ENCODE measurements at regions not wholly inside any gene's neighbourhood (a gene's known extent, or its start where the extent isn't known, plus 50 kb on each side); places are given as distances from the start of the nearest gene placed in this dataset.

DNA sequence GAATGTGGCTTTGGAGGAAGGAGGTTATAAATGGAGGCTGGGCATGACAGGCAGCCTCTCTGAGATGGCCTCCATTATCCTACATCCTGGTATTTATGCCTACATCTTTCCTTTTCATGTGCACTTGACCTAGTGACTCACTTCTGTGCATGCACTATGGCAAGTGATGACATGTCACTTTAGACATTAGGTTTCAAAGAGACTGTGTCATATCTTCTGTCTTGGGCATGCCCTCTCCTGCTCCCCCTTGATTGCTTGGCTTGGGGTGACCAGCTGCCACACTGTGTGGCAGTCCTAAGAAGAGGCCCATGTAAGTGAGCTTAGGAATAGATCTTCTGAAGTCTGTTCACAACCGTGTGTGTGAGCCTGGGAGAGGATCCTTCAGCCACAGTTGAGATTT, 472.8 kb downstream of the FGF9 start:
- Histone ChIP-seq H3K9me3 (replicated peaks; ENCODE audit: control insufficient read depth, insufficient read depth, low read length) (peaks cover under 1% of the 10 kb centered on the region), H3K27ac (ENCODE audit: insufficient read depth, low read depth, low read length) (no peak overlapping the region), H4K20me1 (replicated peaks; ENCODE audit: control insufficient read depth, extremely low read depth, insufficient read depth, low read length) (no peaks in the 10 kb centered on the region), H3K4me3 (replicated peaks in 1 of 3; ENCODE audit: insufficient read depth in 1 of 3, low read depth in 1 of 3, low read length in 3 of 3) (no peak overlapping the region), H3K27me3 (ENCODE audit: control insufficient read depth in 2 of 2, insufficient read depth in 2 of 2, low read length in 2 of 2) (no peaks in the 10 kb centered on the region), H3K4me2 (ENCODE audit: insufficient read depth, low read length) (no peak overlapping the region), H3K9me1 (replicated peaks; ENCODE audit: control insufficient read depth, extremely low read depth, insufficient read depth, low read length) (no peaks in the 10 kb centered on the region), H3K36me3 (ENCODE audit: control insufficient read depth in 2 of 2, extremely low read depth in 1 of 2, insufficient read depth in 2 of 2, low read length in 2 of 2) (no peaks in the 10 kb centered on the region), H3K4me1 (ENCODE audit: control insufficient read depth, extremely low read depth, insufficient read depth, low read length) (no peaks in the 10 kb centered on the region), H2AFZ (ENCODE audit: low read depth, low read length) (no peak overlapping the region), H3K9ac (replicated peaks; ENCODE audit: extremely low read depth, insufficient read depth, low read length) (no peak overlapping the region), H3K79me2 (ENCODE audit: control insufficient read depth, insufficient read depth, low read length) (no peaks in the 10 kb centered on the region)
- CTCF ChIA-PET, result no interaction called here
- no TSS peak for BruUV-seq (replicated peaks)
- POLR2A ChIA-PET, result no interaction called here
- FAIRE-seq (no peak), DNase-seq (ENCODE audit: low read depth, low spot score) (no peak)
- intact Hi-C loops (cut with micrococcal nuclease), result no loop called here
- dilution Hi-C loops (cut with MboI; ENCODE audit: extremely low pct_ligation_motif_present, low sequenced_read_pairs), result no loop called here
- TF ChIP-seq, protein P1, sequence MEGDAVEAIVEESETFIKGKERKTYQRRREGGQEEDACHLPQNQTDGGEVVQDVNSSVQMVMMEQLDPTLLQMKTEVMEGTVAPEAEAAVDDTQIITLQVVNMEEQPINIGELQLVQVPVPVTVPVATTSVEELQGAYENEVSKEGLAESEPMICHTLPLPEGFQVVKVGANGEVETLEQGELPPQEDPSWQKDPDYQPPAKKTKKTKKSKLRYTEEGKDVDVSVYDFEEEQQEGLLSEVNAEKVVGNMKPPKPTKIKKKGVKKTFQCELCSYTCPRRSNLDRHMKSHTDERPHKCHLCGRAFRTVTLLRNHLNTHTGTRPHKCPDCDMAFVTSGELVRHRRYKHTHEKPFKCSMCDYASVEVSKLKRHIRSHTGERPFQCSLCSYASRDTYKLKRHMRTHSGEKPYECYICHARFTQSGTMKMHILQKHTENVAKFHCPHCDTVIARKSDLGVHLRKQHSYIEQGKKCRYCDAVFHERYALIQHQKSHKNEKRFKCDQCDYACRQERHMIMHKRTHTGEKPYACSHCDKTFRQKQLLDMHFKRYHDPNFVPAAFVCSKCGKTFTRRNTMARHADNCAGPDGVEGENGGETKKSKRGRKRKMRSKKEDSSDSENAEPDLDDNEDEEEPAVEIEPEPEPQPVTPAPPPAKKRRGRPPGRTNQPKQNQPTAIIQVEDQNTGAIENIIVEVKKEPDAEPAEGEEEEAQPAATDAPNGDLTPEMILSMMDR (IDR thresholded peaks at IDR 0.05; ENCODE audit: extremely low read depth in 1 of 2, insufficient read depth in 1 of 2, low read depth in 1 of 2, low read length in 2 of 2), result no peak
- TF ChIP-seq, protein P2, sequence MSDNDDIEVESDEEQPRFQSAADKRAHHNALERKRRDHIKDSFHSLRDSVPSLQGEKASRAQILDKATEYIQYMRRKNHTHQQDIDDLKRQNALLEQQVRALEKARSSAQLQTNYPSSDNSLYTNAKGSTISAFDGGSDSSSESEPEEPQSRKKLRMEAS (IDR thresholded peaks at IDR 0.05; ENCODE audit: insufficient read depth, insufficient read length), result no peak
- TF ChIP-seq EZH2 (IDR thresholded peaks at IDR 0.05; ENCODE audit: borderline replicate concordance, low read depth, low read length, severe bottlenecking) (no peak), POLR2A (IDR thresholded peaks at IDR 0.05; ENCODE audit: low read depth, low read length) (no peak), POLR2AphosphoS5 (IDR thresholded peaks at IDR 0.05; ENCODE audit: insufficient read depth, low read depth, low read length) (no peak), GATA2 (IDR thresholded peaks at IDR 0.05; ENCODE audit: insufficient read depth, insufficient read length, low read depth, low read length) (no peak), MYC (IDR thresholded peaks at IDR 0.05; ENCODE audit: low read depth, low read length) (no peak), JUN (IDR thresholded peaks at IDR 0.05; ENCODE audit: borderline replicate concordance, insufficient read depth, insufficient read length, low read depth) (no peak)

All from endothelial cell of umbilical vein (primary cell).